Natural killer cell (primary cell): ENCODE measurements at regions not wholly inside any gene's neighbourhood (a gene's known extent, or its start where the extent isn't known, plus 50 kb on each side); places are given as distances from the start of the nearest gene placed in this dataset.

Experiments
- ATAC-seq, 3 donors: fragments of 150-1000 bp in 2 of 3; fragments of 200-7000 bp in 1 of 3; cut with Tn5 transposase; 1 replicate in 1 of 3; 2 replicates in 2 of 3; pipeline ENCODE4 v1.10.0; 2021; ENCODE audit warnings: mild to moderate bottlenecking in 2 of 3, moderate library complexity in 2 of 3
- DNase-seq, 2 donors: peaks; one replicate each; pipeline versions ENCODE4 v3.0.0 to v3.0.0-alpha.2; 2013 to 2021; ENCODE audit warnings: mixed read lengths in 1 of 2
- H3K27ac ChIP-seq: one replicate; pipeline ENCODE4 v1.5.1; 2013; ENCODE audit warnings: mild to moderate bottlenecking, low read length
- H3K27me3 ChIP-seq: one replicate; pipeline ENCODE4 v1.6.1; 2013; ENCODE audit warnings: low read length; ENCODE audit not compliant: control insufficient read depth, insufficient read depth
- H3K36me3 ChIP-seq: one replicate; pipeline ENCODE4 v1.6.1; 2013; ENCODE audit warnings: low read length; ENCODE audit not compliant: control insufficient read depth, insufficient read depth
- H3K4me1 ChIP-seq: one replicate; pipeline ENCODE4 v1.6.1; 2013; ENCODE audit warnings: low read length; ENCODE audit not compliant: control insufficient read depth, insufficient read depth
- H3K4me3 ChIP-seq: one replicate; pipeline ENCODE4 v1.5.1; 2013; ENCODE audit warnings: low read length
- H3K9me3 ChIP-seq: one replicate; pipeline ENCODE4 v1.6.1; 2013; ENCODE audit warnings: low read length; ENCODE audit not compliant: control insufficient read depth, insufficient read depth
- H3K27ac Mint-ChIP-seq, 2 donors: one replicate each; pipeline ENCODE4 v1.8.0; 2022; ENCODE audit warnings: mild to moderate bottlenecking in 2 of 2, mixed read lengths in 2 of 2, moderate library complexity in 1 of 2
- H3K27me3 Mint-ChIP-seq, 2 donors: one replicate each; pipeline ENCODE4 v1.8.0; 2022; ENCODE audit warnings: low read depth in 2 of 2, mixed read lengths in 2 of 2
- H3K36me3 Mint-ChIP-seq: one replicate; pipeline ENCODE4 v1.8.0; 2022; ENCODE audit warnings: mixed read lengths
- H3K4me1 Mint-ChIP-seq, 2 donors: one replicate each; pipeline ENCODE4 v1.8.0; 2022; ENCODE audit warnings: mixed read lengths in 2 of 2
- H3K4me3 Mint-ChIP-seq: one replicate; pipeline ENCODE4 v1.8.0; 2022; ENCODE audit warnings: mild to moderate bottlenecking, moderate library complexity, mixed read lengths
- H3K9me3 Mint-ChIP-seq, 2 donors: one replicate each; pipeline ENCODE4 v1.8.0; 2022; ENCODE audit warnings: mixed read lengths in 2 of 2
- WGBS: methylation state at CpG from one replicate; pipeline ENCODE4 v1.1.7; 2013; ENCODE audit warnings: missing lambda C conversion rate; ENCODE audit not compliant: insufficient coverage; 5-methylcytosine and 5-hydroxymethylcytosine counted together
- intact Hi-C: fragments of 100-400 bp; cut with micrococcal nuclease; formaldehyde crosslinking; loops from one replicate; pipeline ENCODE4 v1.14.2; 2022
- TF ChIP-seq, protein P1 (sequence below): fragments of 200-600 bp; IDR thresholded peaks from one replicate; pipeline ENCODE4 v1.8.0; 2022; ENCODE audit warnings: antibody characterized with exemption

DNA sequence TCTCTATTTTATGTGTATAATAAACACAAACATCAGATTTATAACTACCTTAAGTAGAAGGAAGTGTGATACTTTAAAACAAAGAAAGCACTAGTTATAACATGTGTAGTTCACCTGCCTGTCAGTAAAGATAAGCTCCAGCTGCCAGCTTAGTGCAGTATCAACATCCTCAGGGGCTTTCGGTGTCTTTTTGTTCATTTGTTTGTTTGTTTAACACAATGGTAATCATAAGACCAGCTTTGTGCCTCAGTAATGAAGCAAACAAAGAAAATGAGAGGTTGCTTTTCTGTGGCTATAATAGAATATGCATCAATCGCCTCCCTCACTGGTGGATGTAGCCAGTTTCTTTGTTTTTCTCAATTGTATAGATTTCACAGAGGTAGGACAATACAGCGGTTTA lies 1499.0 kb upstream of the TMEFF2 start:
- Mint-ChIP-seq H3K36me3 (no peaks in the 10 kb centered on the region), H3K27me3 (no peaks in the 10 kb centered on the region), H3K9me3 (no peaks in the 10 kb centered on the region), H3K4me1 (no peaks in the 10 kb centered on the region), H3K27ac (no peak overlapping the region), H3K4me3 (no peak overlapping the region)
- no peaks in the 10 kb centered on the region for H3K36me3 ChIP-seq
- H3K4me1 ChIP-seq: no peaks in the 10 kb centered on the region
- TF ChIP-seq, protein P1, sequence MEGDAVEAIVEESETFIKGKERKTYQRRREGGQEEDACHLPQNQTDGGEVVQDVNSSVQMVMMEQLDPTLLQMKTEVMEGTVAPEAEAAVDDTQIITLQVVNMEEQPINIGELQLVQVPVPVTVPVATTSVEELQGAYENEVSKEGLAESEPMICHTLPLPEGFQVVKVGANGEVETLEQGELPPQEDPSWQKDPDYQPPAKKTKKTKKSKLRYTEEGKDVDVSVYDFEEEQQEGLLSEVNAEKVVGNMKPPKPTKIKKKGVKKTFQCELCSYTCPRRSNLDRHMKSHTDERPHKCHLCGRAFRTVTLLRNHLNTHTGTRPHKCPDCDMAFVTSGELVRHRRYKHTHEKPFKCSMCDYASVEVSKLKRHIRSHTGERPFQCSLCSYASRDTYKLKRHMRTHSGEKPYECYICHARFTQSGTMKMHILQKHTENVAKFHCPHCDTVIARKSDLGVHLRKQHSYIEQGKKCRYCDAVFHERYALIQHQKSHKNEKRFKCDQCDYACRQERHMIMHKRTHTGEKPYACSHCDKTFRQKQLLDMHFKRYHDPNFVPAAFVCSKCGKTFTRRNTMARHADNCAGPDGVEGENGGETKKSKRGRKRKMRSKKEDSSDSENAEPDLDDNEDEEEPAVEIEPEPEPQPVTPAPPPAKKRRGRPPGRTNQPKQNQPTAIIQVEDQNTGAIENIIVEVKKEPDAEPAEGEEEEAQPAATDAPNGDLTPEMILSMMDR: no peak
- no peak overlapping the region for H3K4me3 ChIP-seq
- ATAC-seq (no peak), DNase-seq (no peak)
- H3K27ac ChIP-seq: no peak overlapping the region
- WGBS: 81% methylated on average over 3 of the region's 3 CpGs
- no peaks in the 10 kb centered on the region for H3K27me3 ChIP-seq
- no peaks in the 10 kb centered on the region for H3K9me3 ChIP-seq
- intact Hi-C loops: no loop called here

DNA sequence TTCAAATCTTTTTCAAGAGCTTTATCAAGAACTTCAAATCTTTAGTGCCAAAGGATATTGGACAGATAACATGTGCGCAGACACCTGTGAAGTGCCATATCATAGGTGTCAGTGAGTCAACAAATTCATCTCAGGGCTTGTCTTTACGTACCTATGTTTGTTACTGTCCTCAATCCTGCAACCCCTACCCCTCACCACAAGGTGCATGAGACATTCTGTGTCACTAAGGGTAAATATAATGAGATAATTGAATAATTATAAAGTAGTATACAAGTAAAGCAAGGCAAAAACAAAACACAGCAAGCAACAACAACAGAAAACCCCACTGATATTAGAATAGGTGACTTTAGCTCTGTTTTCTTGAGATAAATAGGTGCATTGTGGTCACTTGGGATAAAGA lies 1495.8 kb upstream of the TMEFF2 start:
- H3K4me1 Mint-ChIP-seq: no peaks in the 10 kb centered on the region
- Histone ChIP-seq H3K9me3 (no peaks in the 10 kb centered on the region), H3K4me1 (peaks cover 3% of the 10 kb centered on the region), H3K27me3 (no peaks in the 10 kb centered on the region), H3K27ac (no peak overlapping the region), H3K36me3 (no peaks in the 10 kb centered on the region), H3K4me3 (no peak overlapping the region)
- no peaks in the 10 kb centered on the region for H3K27me3 Mint-ChIP-seq
- TF ChIP-seq, protein P1: no peak
- H3K27ac Mint-ChIP-seq: no peak overlapping the region
- H3K9me3 Mint-ChIP-seq: no peaks in the 10 kb centered on the region
- ATAC-seq (no peak), DNase-seq (no peak)
- no peaks in the 10 kb centered on the region for H3K36me3 Mint-ChIP-seq
- 76% methylated on average over 2 of the region's 2 CpGs for whole genome bisulfite sequencing
- intact Hi-C loops: no loop called here
- no peak overlapping the region for H3K4me3 Mint-ChIP-seq

DNA sequence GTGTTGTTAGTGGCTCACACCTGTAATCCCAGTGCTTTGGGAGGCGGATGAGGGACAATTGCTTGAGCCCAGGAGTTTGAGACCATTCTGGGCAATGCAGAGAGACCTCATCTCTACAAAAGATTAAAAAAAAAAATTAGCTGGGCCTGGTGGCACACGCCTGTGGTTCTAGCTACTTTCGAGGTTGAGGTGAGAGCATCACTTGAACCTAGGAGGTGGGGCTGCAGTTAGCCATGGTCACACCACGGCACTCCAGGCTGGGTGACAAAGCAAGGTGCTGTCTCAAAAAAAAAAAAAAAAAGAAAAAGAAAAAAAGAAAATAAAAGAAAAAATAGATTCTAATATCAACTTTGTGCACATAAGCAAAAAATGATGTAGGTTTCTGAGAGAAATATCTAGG lies 1492.5 kb upstream of the TMEFF2 start:
- intact Hi-C loops: no loop called here
- TF ChIP-seq, protein P1: no peak
- H3K27ac Mint-ChIP-seq: no peak overlapping the region
- ATAC-seq: peak in 2 of 3 donors; percentile 49 to 57
- 44% methylated on average over 4 of the region's 4 CpGs for WGBS
- H3K27me3 Mint-ChIP-seq: no peaks in the 10 kb centered on the region
- no peaks in the 10 kb centered on the region for H3K36me3 Mint-ChIP-seq
- H3K4me3 Mint-ChIP-seq: no peak overlapping the region
- Histone ChIP-seq H3K36me3 (no peaks in the 10 kb centered on the region), H3K4me3 (no peak overlapping the region), H3K4me1 (peaks cover 3% of the 10 kb centered on the region), H3K27me3 (no peaks in the 10 kb centered on the region), H3K27ac (no peak overlapping the region), H3K9me3 (no peaks in the 10 kb centered on the region)
- no peaks in the 10 kb centered on the region for H3K4me1 Mint-ChIP-seq
- H3K9me3 Mint-ChIP-seq: peaks cover 0 to 4% of the 10 kb centered on the region in 2 donors
- DNase-seq: no peak

DNA sequence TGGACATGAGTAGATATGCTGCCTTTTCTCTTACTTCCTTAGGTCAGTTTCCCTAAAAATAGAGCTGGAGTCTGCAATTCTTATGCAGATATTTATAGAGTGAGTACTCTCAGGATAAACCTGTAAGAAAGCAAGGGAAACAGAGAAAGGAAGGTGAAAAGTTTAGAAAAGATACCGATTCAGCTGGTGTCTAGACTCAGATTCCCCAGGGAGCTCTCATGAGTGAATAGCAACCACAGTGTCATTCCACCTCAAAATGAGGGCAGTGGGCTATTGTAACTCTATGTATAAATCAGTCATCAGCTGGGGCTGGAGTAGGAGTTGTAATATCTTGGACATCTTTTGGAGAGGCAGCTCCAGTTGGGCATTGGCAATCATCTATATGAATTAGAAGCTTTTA lies 1485.1 kb upstream of the TMEFF2 start:
- DNase-seq (no peak), ATAC-seq (no peak)
- Mint-ChIP-seq H3K9me3 (peaks cover under 1 to 6% of the 10 kb centered on the region in 2 donors), H3K27me3 (no peaks in the 10 kb centered on the region), H3K36me3 (peaks cover 6% of the 10 kb centered on the region), H3K27ac (no peak overlapping the region), H3K4me3 (no peak overlapping the region), H3K4me1 (no peaks in the 10 kb centered on the region)
- H3K27ac ChIP-seq: no peak overlapping the region
- TF ChIP-seq, protein P1: no peak
- H3K4me3 ChIP-seq: no peak overlapping the region
- no peaks in the 10 kb centered on the region for H3K9me3 ChIP-seq
- intact Hi-C loops: no loop called here
- no peaks in the 10 kb centered on the region for H3K36me3 ChIP-seq
- whole genome bisulfite sequencing: 39% methylated on average over 1 of the region's 1 CpG
- no peaks in the 10 kb centered on the region for H3K4me1 ChIP-seq
- no peaks in the 10 kb centered on the region for H3K27me3 ChIP-seq
